ENCODE measurements at regions not wholly inside any gene's neighbourhood (a gene's known extent, or its start where the extent isn't known, plus 50 kb on each side); places are given as distances from the start of the nearest gene placed in this dataset.

DNA sequence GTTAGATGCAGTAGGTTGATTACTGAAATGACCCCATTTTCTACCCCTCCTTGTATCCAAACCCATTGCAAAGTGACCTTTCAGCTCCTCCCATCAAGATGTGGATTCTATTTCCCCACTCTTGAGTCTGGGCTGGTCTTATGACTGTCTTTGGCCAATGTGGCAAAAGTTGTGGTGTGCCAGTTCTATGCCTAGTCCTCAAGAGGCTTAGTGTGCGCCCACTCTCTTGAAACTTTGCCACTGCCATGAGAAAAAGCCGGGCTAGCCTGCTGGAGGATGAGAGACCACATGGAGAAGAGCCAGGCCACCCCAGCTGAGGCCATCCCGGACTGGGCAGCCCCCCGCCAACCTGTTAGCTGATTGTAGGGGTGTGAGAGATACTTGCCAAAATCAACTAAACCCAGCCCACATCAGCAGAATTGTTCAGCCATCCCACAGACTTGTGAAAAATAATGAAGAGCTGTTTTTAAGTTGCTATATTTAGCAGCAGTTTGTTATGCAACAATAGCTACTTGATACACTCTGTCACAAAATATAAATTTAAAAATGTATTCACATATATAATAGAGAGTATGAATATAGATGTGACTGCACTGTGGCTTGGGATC lies 131.0 kb upstream of the PALS2 start:
- no peak for TF ChIP-seq POLR2A (IDR thresholded peaks at IDR 0.05)
- no peak for TF ChIP-seq CTCF (IDR thresholded peaks at IDR 0.05)
